Epithelial cell of esophagus (primary cell): ENCODE measurements at regions not wholly inside any gene's neighbourhood (a gene's known extent, or its start where the extent isn't known, plus 50 kb on each side); places are given as distances from the start of the nearest gene placed in this dataset.

ENCODE experiments used
- DNase-seq: peaks from one replicate; pipeline ENCODE4 v3.0.0; 2010; ENCODE audit warnings: low read depth
- H3K4me3 ChIP-seq: 2 replicates; pipeline ENCODE4 v1.5.1; 2011; ENCODE audit warnings: mild to moderate bottlenecking, low read length, control low read depth
- CTCF ChIP-seq: IDR thresholded peaks from 2 replicates; pipeline ENCODE4 v1.5.1; 2011; ENCODE audit warnings: low read depth, mild to moderate bottlenecking, low read length, control low read depth, inconsistent platforms; ENCODE audit not compliant: insufficient read depth; ENCODE audit errors: missing control alignments

DNA sequence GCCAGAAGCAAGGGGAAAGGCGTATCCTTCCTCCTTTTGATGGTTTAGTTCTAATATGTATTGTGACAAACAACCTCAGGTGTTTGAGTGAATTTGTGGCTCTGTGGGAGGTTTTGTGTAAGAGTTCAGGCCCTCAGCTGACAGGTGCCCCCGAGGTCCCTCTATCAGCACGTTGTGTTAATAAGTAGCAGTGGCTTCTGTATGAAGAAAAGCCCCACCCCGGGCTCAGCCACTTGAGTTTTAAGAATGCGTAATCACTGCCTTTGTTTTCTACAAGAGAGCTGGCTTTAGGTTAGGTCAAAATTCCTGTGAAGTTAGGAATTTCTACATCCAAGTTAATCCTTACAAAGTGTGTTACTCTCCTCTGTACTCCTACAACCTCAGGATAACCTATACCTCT is 92.4 kb upstream of the PGBD5 start:
- no peak for TF ChIP-seq CTCF
- DNase-seq, result no peak
- no peak overlapping the region for H3K4me3 ChIP-seq

- peak; percentile 9 for DNase-seq
- H3K4me3 ChIP-seq, result no peak overlapping the region
- TF ChIP-seq CTCF, result no peak
Measured at GRCh38 chr1:230517786-230518185, 91.7 kb upstream of the PGBD5 start.

DNA sequence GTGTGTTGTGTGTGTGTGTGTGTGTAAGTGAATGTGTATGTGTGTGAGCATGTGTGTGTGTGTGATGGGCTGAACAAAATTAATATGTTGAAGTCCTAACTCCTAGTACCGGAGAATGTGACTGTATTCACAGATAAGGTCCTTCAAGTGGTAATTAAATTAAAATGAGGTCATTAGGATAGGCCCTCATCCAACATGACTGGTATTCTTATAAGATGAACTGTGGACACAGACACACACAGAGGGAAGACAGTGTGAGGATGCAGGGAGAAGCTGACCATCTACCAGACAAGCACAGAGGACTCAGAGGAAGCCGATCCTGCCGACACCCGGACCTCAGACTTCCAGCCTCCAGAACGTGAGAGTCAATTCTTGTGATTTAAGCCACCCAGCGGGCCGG is 91.2 kb upstream of the PGBD5 start:
- TF ChIP-seq CTCF, result no peak
- H3K4me3 ChIP-seq, result no peak overlapping the region
- DNase-seq, result no peak

DNA sequence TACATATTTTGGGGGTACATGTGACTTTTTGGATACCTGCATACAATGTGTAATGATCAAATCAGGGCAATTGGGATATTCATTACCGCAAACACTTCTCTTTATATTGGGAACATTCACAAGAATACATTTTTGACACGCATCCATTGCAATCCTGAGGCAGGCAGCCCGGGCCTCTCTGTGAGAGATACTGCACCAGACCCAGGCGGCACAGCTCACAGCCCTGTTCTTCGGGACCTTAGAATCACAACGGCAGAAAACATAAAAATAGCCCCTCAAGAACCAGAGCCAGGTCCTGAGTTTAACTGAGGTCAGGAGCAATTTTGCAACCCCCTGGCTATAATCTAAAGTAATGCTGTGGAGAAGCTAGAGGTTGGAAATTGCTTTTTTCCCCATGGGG is 90.8 kb upstream of the PGBD5 start:
- no peak overlapping the region for H3K4me3 ChIP-seq
- TF ChIP-seq CTCF, result no peak
- DNase-seq, result no peak

GRCh38 chr1:230515451-230516145 is 89.5 kb upstream of the PGBD5 start:
- H3K4me3 ChIP-seq, result no peak overlapping the region
- DNase-seq, result no peak
- no peak for TF ChIP-seq CTCF

DNA sequence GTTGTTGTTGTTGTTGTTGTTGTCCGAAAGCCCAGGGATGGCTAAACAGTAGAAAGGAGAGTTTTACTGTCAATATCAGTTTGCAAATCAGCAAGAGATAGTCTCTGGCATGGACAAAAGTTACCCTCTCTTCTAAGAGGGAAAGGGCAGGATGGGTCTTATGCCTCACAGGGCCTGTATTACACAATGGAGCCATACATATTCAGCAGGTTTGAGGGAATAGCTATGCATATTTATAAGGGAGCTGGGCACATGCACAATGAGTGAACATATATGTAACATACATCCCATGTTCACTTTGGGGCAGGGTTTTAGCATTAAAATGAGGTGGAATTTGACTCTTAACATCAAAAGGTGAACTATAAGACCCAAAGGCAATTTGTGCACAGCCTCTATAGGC is 84.4 kb upstream of the PGBD5 start:
- no peak for TF ChIP-seq CTCF
- no peak for DNase-seq
- no peak overlapping the region for H3K4me3 ChIP-seq

GRCh38 chr1:230509281-230509977 is 83.3 kb upstream of the PGBD5 start:
- peak; percentile 73 for DNase-seq
- no peak for TF ChIP-seq CTCF
- no peak overlapping the region for H3K4me3 ChIP-seq
